Suprapubic skin (tissue), 3 donors: ENCODE measurements at regions not wholly inside any gene's neighbourhood (a gene's known extent, or its start where the extent isn't known, plus 50 kb on each side); places are given as distances from the start of the nearest gene placed in this dataset.

ENCODE experiments used
- EP300 ChIP-seq: sonication (generic); formaldehyde crosslinking; IDR thresholded peaks from one replicate; pipeline ENCODE4 v1.6.1; 2017; ENCODE audit warnings: antibody characterized with exemption
- POLR2A ChIP-seq, 2 donors: fragments of 450-650 bp; IDR thresholded peaks; one replicate each; pipeline ENCODE4 v1.6.1; 2017; ENCODE audit warnings: antibody characterized with exemption in 2 of 2, mild to moderate bottlenecking in 2 of 2, moderate library complexity in 2 of 2
- TF ChIP-seq, protein P1 (sequence below), 2 donors: fragments of 200-600 bp in 1 of 2; fragments of 450-650 bp in 1 of 2; sonication (generic) in 1 of 2; IDR thresholded peaks; one replicate each; pipeline ENCODE4 v1.5.1; 2016 to 2019; ENCODE audit warnings: antibody characterized with exemption in 2 of 2, mild to moderate bottlenecking in 1 of 2, moderate library complexity in 1 of 2

DNA sequence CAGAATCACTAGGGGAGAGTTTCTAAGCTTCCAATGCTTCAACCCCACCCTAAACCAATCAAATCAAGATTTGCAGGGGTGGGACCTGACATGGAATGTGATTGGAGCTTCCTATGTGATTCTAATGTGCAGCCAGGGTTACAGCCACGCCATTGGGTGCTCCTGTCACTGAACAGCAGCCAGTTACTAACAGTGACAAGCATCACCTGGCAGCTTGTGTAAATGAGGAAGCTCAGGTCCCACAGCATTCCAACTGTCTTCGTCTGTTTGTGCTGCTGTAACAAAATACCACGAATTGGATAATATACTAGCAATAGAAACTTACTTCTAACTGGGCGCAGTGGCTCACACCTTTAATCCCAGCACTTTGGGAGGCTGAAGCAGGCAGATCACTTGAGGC is 294.9 kb downstream of the SHQ1 start:
- TF ChIP-seq, protein P1, sequence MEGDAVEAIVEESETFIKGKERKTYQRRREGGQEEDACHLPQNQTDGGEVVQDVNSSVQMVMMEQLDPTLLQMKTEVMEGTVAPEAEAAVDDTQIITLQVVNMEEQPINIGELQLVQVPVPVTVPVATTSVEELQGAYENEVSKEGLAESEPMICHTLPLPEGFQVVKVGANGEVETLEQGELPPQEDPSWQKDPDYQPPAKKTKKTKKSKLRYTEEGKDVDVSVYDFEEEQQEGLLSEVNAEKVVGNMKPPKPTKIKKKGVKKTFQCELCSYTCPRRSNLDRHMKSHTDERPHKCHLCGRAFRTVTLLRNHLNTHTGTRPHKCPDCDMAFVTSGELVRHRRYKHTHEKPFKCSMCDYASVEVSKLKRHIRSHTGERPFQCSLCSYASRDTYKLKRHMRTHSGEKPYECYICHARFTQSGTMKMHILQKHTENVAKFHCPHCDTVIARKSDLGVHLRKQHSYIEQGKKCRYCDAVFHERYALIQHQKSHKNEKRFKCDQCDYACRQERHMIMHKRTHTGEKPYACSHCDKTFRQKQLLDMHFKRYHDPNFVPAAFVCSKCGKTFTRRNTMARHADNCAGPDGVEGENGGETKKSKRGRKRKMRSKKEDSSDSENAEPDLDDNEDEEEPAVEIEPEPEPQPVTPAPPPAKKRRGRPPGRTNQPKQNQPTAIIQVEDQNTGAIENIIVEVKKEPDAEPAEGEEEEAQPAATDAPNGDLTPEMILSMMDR (IDR thresholded peaks at IDR 0.05), result no peak
- no peak for TF ChIP-seq POLR2A (IDR thresholded peaks at IDR 0.05)
- no peak for TF ChIP-seq EP300
